DND-41 (cell line): ENCODE measurements at regions not wholly inside any gene's neighbourhood (a gene's known extent, or its start where the extent isn't known, plus 50 kb on each side); places are given as distances from the start of the nearest gene placed in this dataset.

Source experiments
- ATAC-seq: fragments of 200-7000 bp; cut with Tn5 transposase; 3 replicates; pipeline ENCODE4 v1.9.1; 2021; ENCODE audit warnings: low read depth; ENCODE audit not compliant: insufficient read depth
- DNase-seq: peaks from one replicate; pipeline ENCODE4 v3.0.0-alpha.2; 2020
- H2AFZ ChIP-seq: 2 replicates; pipeline ENCODE4 v1.6.0; 2012; ENCODE audit warnings: low read depth, low read length
- H3K27ac ChIP-seq: 2 replicates; pipeline ENCODE4 v1.5.1; 2012; ENCODE audit warnings: low read length, inconsistent platforms
- H3K27me3 ChIP-seq: fragments of 200-600 bp; sonication (generic); 2 replicates; pipeline ENCODE4 v1.6.0; 2012; ENCODE audit warnings: low read length, mild to moderate bottlenecking, inconsistent platforms; ENCODE audit not compliant: insufficient read depth, poor library complexity
- H3K36me3 ChIP-seq: 2 replicates; pipeline ENCODE4 v1.5.1; 2012; ENCODE audit warnings: low read length, inconsistent platforms; ENCODE audit not compliant: insufficient read depth
- H3K4me1 ChIP-seq: 2 replicates; pipeline ENCODE4 v1.5.1; 2012; ENCODE audit warnings: mild to moderate bottlenecking, low read length; ENCODE audit not compliant: insufficient read depth
- H3K4me2 ChIP-seq: 2 replicates; pipeline ENCODE4 v1.6.0; 2012; ENCODE audit warnings: mild to moderate bottlenecking, moderate library complexity, low read length, inconsistent platforms; ENCODE audit not compliant: insufficient read depth
- H3K4me3 ChIP-seq, 2 experiments: fragments of 200-600 bp in 1 of 2; shearing (Covaris generic) in 1 of 2; 2 replicates each; pipeline ENCODE4 v1.5.1; 2012 to 2016; ENCODE audit warnings: inconsistent platforms in 2 of 2, low read length in 2 of 2, mild to moderate bottlenecking in 2 of 2, low read depth in 1 of 2, moderate library complexity in 1 of 2
- H3K79me2 ChIP-seq: 2 replicates; pipeline ENCODE4 v1.6.0; 2012; ENCODE audit warnings: low read length, inconsistent platforms; ENCODE audit not compliant: insufficient read depth
- H3K9ac ChIP-seq: 2 replicates; pipeline ENCODE4 v1.6.0; 2012; ENCODE audit warnings: low read depth, mild to moderate bottlenecking, inconsistent platforms, low read length, moderate library complexity
- H3K9me3 ChIP-seq: 2 replicates; pipeline ENCODE4 v1.5.1; 2012; ENCODE audit warnings: low read length, moderate library complexity, mild to moderate bottlenecking, inconsistent platforms; ENCODE audit not compliant: insufficient read depth, severe bottlenecking
- H4K20me1 ChIP-seq: 2 replicates; pipeline ENCODE4 v1.6.0; 2012; ENCODE audit warnings: low read length; ENCODE audit not compliant: insufficient read depth
- CTCF ChIP-seq: IDR thresholded peaks from 2 replicates; pipeline ENCODE4 v1.5.1; 2012; ENCODE audit warnings: borderline replicate concordance, low read length, moderate library complexity, mild to moderate bottlenecking; ENCODE audit not compliant: poor library complexity, severe bottlenecking; ENCODE audit errors: extremely low read depth
- EZH2 ChIP-seq: IDR thresholded peaks from 3 replicates; pipeline ENCODE4 v1.6.1; 2012; ENCODE audit warnings: borderline replicate concordance, low read depth, mild to moderate bottlenecking, moderate library complexity, low read length, inconsistent platforms; ENCODE audit not compliant: severe bottlenecking

DNA sequence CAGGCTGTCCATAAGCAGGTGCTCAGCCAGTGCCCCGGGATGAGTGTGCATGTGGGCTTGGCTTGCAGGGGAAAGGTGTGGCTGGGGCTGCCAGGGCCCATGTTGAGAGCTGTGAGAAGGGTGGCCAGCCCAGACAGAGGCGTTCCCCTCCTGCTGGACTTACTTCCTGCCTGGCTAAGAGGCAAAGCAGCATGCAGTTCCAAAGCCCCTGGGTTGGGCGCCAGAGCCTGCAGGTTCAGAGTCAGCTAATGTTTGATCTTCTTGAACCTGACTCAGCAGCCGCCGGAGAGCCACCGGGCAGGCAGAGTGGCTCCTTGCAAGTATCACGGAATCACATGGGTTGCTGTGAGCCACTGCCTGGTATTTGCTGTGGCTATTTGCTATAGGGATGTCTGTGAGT, 168.4 kb upstream of the MAP1B start:
- H3K4me1 ChIP-seq, result no peaks in the 10 kb centered on the region
- no peak overlapping the region for H2AFZ ChIP-seq
- no peaks in the 10 kb centered on the region for H3K36me3 ChIP-seq
- DNase-seq (no peak), ATAC-seq (no peak)
- no peaks in the 10 kb centered on the region for H4K20me1 ChIP-seq
- no peaks in the 10 kb centered on the region for H3K9me3 ChIP-seq
- no peak for TF ChIP-seq CTCF
- peaks cover 9% of the 10 kb centered on the region for H3K27me3 ChIP-seq
- H3K4me2 ChIP-seq, result no peak overlapping the region
- H3K4me3 ChIP-seq, result no peak overlapping the region
- H3K27ac ChIP-seq, result no peak overlapping the region
- no peaks in the 10 kb centered on the region for H3K79me2 ChIP-seq
- no peak overlapping the region for H3K9ac ChIP-seq

GRCh38 chr5:71939452-71940230, 167.6 kb upstream of the MAP1B start:
- Histone ChIP-seq H3K4me1 (no peaks in the 10 kb centered on the region), H3K4me3 (no peak overlapping the region), H3K79me2 (no peaks in the 10 kb centered on the region), H2AFZ (no peak overlapping the region), H3K27me3 (peaks cover 9% of the 10 kb centered on the region), H4K20me1 (no peaks in the 10 kb centered on the region), H3K9me3 (no peaks in the 10 kb centered on the region), H3K36me3 (no peaks in the 10 kb centered on the region), H3K4me2 (no peak overlapping the region), H3K27ac (no peak overlapping the region), H3K9ac (no peak overlapping the region)
- TF ChIP-seq CTCF, result no peak
- TF ChIP-seq EZH2, result no peak
- DNase-seq, result no peak
- no peak for ATAC-seq

DNA sequence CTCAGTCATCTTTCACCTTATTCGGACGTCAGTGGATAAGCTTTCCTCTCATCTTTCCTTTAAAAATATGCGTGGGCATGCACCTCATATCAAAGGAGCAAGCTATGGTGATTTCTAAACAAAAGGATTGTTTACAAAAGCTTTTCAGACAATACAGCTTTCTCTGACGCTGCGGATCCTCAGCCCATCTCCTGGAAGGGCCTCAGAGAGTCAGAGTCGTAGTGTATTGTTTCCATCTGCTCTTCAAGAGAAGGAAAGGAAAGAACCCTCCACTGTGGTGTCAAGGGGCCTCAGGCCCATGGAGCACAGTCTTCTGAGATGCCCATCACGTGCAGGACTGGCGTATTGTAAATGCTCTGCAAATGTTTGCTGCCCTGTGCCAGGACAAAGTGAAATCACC, 163.4 kb upstream of the MAP1B start:
- no peak overlapping the region for H2AFZ ChIP-seq
- no peaks in the 10 kb centered on the region for H3K36me3 ChIP-seq
- TF ChIP-seq CTCF (no peak), EZH2 (no peak)
- H3K4me2 ChIP-seq, result no peak overlapping the region
- no peak overlapping the region for H3K27ac ChIP-seq
- ATAC-seq (no peak), DNase-seq (no peak)
- H4K20me1 ChIP-seq, result no peaks in the 10 kb centered on the region
- no peaks in the 10 kb centered on the region for H3K9me3 ChIP-seq
- no peaks in the 10 kb centered on the region for H3K79me2 ChIP-seq
- H3K27me3 ChIP-seq, result peaks cover 9% of the 10 kb centered on the region
- H3K4me3 ChIP-seq, result no peak overlapping the region
- H3K4me1 ChIP-seq, result no peaks in the 10 kb centered on the region
- H3K9ac ChIP-seq, result no peak overlapping the region
